CD4-positive, alpha-beta T cell (primary cell): ENCODE measurements at regions not wholly inside any gene's neighbourhood (a gene's known extent, or its start where the extent isn't known, plus 50 kb on each side); places are given as distances from the start of the nearest gene placed in this dataset.

Experiments
- ATAC-seq: fragments of 200-7000 bp; cut with Tn5 transposase; one replicate; pipeline ENCODE4 v1.10.0; 2022; ENCODE audit warnings: mild to moderate bottlenecking; ENCODE audit not compliant: poor library complexity
- CTCF ChIA-PET: fragments of 350-600 bp; sonication (Branson Sonifier 250); formaldehyde crosslinking; loops from one replicate; lab custom pipeline; 2021; ENCODE audit warnings: antibody characterized with exemption, inconsistent platforms; lab: Charles Lee
- POLR2A ChIA-PET: fragments of 350-600 bp; sonication (Branson Sonifier 250); formaldehyde crosslinking; loops from one replicate; lab custom pipeline; 2021; ENCODE audit warnings: antibody characterized with exemption, inconsistent platforms; lab: Charles Lee
- DNase-seq, 14 experiments: peaks; one replicate each; pipeline ENCODE4 v3.0.0-alpha.2; 2013 to 2020; ENCODE audit warnings: mixed read lengths in 2 of 14
- H3K27ac ChIP-seq, 2 donors: one replicate each; pipeline versions ENCODE4 v1.5.1 to v1.7.0; 2013; ENCODE audit warnings: low read length in 2 of 2, low read depth in 1 of 2, mild to moderate bottlenecking in 1 of 2
- H3K27me3 ChIP-seq, 2 experiments: 1 replicate in 1 of 2; 2 replicates in 1 of 2; pipeline versions ENCODE4 v1.6.1 to v1.7.0; 2013; ENCODE audit warnings: low read length in 2 of 2, control low read depth in 1 of 2, mild to moderate bottlenecking in 1 of 2, moderate library complexity in 1 of 2; ENCODE audit not compliant: insufficient read depth in 2 of 2, control insufficient read depth in 1 of 2
- H3K36me3 ChIP-seq: one replicate; pipeline ENCODE4 v1.6.1; 2013; ENCODE audit warnings: low read length, control low read depth; ENCODE audit not compliant: insufficient read depth
- H3K4me1 ChIP-seq: one replicate; pipeline ENCODE4 v1.6.1; 2013; ENCODE audit warnings: low read length, control low read depth; ENCODE audit not compliant: insufficient read depth
- H3K4me3 ChIP-seq: one replicate; pipeline ENCODE4 v1.5.1; 2013; ENCODE audit warnings: mild to moderate bottlenecking, low read length, moderate library complexity
- H3K9me3 ChIP-seq, 2 experiments: 1 replicate in 1 of 2; 2 replicates in 1 of 2; pipeline versions ENCODE4 v1.6.1 to v1.7.0; 2013; ENCODE audit warnings: low read length in 2 of 2, mild to moderate bottlenecking in 2 of 2, control low read depth in 1 of 2, moderate library complexity in 1 of 2; ENCODE audit not compliant: control insufficient read depth in 1 of 2, insufficient read depth in 1 of 2
- H3K27ac Mint-ChIP-seq: one replicate; pipeline ENCODE4 v1.8.0; 2020; ENCODE audit warnings: mixed read lengths
- H3K27me3 Mint-ChIP-seq: one replicate; pipeline ENCODE4 v1.8.0; 2021; ENCODE audit warnings: mixed read lengths
- H3K36me3 Mint-ChIP-seq: one replicate; pipeline ENCODE4 v1.8.0; 2021; ENCODE audit warnings: low read depth, mixed read lengths
- H3K4me1 Mint-ChIP-seq: one replicate; pipeline ENCODE4 v1.8.0; 2021; ENCODE audit warnings: low read depth, mixed read lengths
- H3K4me3 Mint-ChIP-seq: one replicate; pipeline ENCODE4 v1.8.0; 2020; ENCODE audit warnings: mild to moderate bottlenecking, mixed read lengths
- H3K9me3 Mint-ChIP-seq: one replicate; pipeline ENCODE4 v1.8.0; 2020; ENCODE audit warnings: mixed read lengths
- CTCF ChIP-seq: fragments of 200-600 bp; IDR thresholded peaks from one replicate; pipeline ENCODE4 v1.8.0; 2022; ENCODE audit warnings: antibody characterized with exemption, mild to moderate bottlenecking
- intact Hi-C, 2 experiments: fragments of 100-400 bp; cut with DNase I in 1 of 2; cut with micrococcal nuclease in 1 of 2; formaldehyde crosslinking; loops; one replicate each; pipeline versions ENCODE4 v1.15.1 to v1.9.0; 2023 to 2025; cut with DNase I, micrococcal nuclease

- Mint-ChIP-seq H3K4me3 (no peak overlapping the region), H3K4me1 (no peaks in the 10 kb centered on the region), H3K9me3 (no peaks in the 10 kb centered on the region), H3K27ac (no peak overlapping the region), H3K36me3 (no peaks in the 10 kb centered on the region), H3K27me3 (no peaks in the 10 kb centered on the region)
- H3K4me3 ChIP-seq = no peak overlapping the region
- intact Hi-C loops = no loop called here
- no peaks in the 10 kb centered on the region for H3K27me3 ChIP-seq
- H3K36me3 ChIP-seq = no peaks in the 10 kb centered on the region
- no peaks in the 10 kb centered on the region for H3K9me3 ChIP-seq
- no peak for DNase-seq
- POLR2A ChIA-PET = no interaction called here
- CTCF ChIA-PET = no interaction called here
- TF ChIP-seq CTCF = no peak
- no peaks in the 10 kb centered on the region for H3K4me1 ChIP-seq
- H3K27ac ChIP-seq = no peak overlapping the region
- no peak for ATAC-seq
These were observed 318.5 kb upstream of the SEMA3A start for GRCh38 chr7:84513061-84513460.

- ATAC-seq (no peak), DNase-seq (no peak)
- Histone ChIP-seq H3K9me3 (no peaks in the 10 kb centered on the region), H3K36me3 (no peaks in the 10 kb centered on the region), H3K27ac (no peak overlapping the region), H3K4me3 (no peak overlapping the region), H3K27me3 (no peaks in the 10 kb centered on the region), H3K4me1 (no peaks in the 10 kb centered on the region)
- intact Hi-C loops = no loop called here
- no peak for TF ChIP-seq CTCF
- Mint-ChIP-seq H3K36me3 (no peaks in the 10 kb centered on the region), H3K27me3 (no peaks in the 10 kb centered on the region), H3K4me3 (no peak overlapping the region), H3K9me3 (no peaks in the 10 kb centered on the region), H3K27ac (no peak overlapping the region), H3K4me1 (no peaks in the 10 kb centered on the region)
- CTCF ChIA-PET = no interaction called here
- POLR2A ChIA-PET = no interaction called here
These were observed 317.5 kb upstream of the SEMA3A start for GRCh38 chr7:84512055-84512454.

GRCh38 chr7:84510505-84510904 lies 315.9 kb upstream of the SEMA3A start:
- no peaks in the 10 kb centered on the region for H3K36me3 ChIP-seq
- H3K4me3 Mint-ChIP-seq = no peak overlapping the region
- ChIA-PET POLR2A (no interaction called here), CTCF (no interaction called here)
- intact Hi-C loops = no loop called here
- no peak overlapping the region for H3K27ac Mint-ChIP-seq
- TF ChIP-seq CTCF = no peak
- H3K27me3 Mint-ChIP-seq = no peaks in the 10 kb centered on the region
- ATAC-seq (no peak), DNase-seq (no peak)
- H3K36me3 Mint-ChIP-seq = no peaks in the 10 kb centered on the region
- H3K27ac ChIP-seq = no peak overlapping the region
- no peaks in the 10 kb centered on the region for H3K4me1 ChIP-seq
- H3K9me3 ChIP-seq = no peaks in the 10 kb centered on the region
- H3K4me3 ChIP-seq = no peak overlapping the region
- H3K27me3 ChIP-seq = no peaks in the 10 kb centered on the region
- no peaks in the 10 kb centered on the region for H3K9me3 Mint-ChIP-seq
- no peaks in the 10 kb centered on the region for H3K4me1 Mint-ChIP-seq
